ENCODE measurements at regions not wholly inside any gene's neighbourhood (a gene's known extent, or its start where the extent isn't known, plus 50 kb on each side); places are given as distances from the start of the nearest gene placed in this dataset.

GRCh38 chr15:70357453-70357852 is 259.7 kb upstream of the TLE3 start:
- no peak for DNase-seq (ENCODE audit: low read depth in 4 of 4, low spot score in 3 of 4)

GRCh38 chr15:70356919-70357318 is 259.2 kb upstream of the TLE3 start:
- DNase-seq (ENCODE audit: low read depth in 4 of 4, low spot score in 3 of 4), result no peak

GRCh38 chr15:70356062-70356860 is 258.5 kb upstream of the TLE3 start:
- no peak for DNase-seq (ENCODE audit: low read depth in 4 of 4, low spot score in 3 of 4)

GRCh38 chr15:70355275-70355795 is 257.6 kb upstream of the TLE3 start:
- DNase-seq (ENCODE audit: low read depth in 4 of 4, low spot score in 3 of 4), result no peak

- no peak for DNase-seq (ENCODE audit: low read depth in 4 of 4, low spot score in 3 of 4)
Observed at GRCh38 chr15:70354346-70354905, 256.7 kb upstream of the TLE3 start.

GRCh38 chr15:70353606-70354345 is 256.1 kb upstream of the TLE3 start:
- DNase-seq (ENCODE audit: low read depth in 4 of 4, low spot score in 3 of 4), result no peak

- no peak for DNase-seq (ENCODE audit: low read depth in 4 of 4, low spot score in 3 of 4)
Observed at GRCh38 chr15:70351941-70352774, 254.4 kb upstream of the TLE3 start.

- no peak for DNase-seq (ENCODE audit: low read depth in 4 of 4, low spot score in 3 of 4)
Observed at GRCh38 chr15:70351391-70351790, 253.7 kb upstream of the TLE3 start.

- DNase-seq (ENCODE audit: low read depth in 4 of 4, low spot score in 3 of 4), result no peak
Observed at GRCh38 chr15:70348581-70349344, 251.0 kb upstream of the TLE3 start.

GRCh38 chr15:70348226-70348543 is 250.5 kb upstream of the TLE3 start:
- DNase-seq (ENCODE audit: low read depth in 4 of 4, low spot score in 3 of 4), result no peak

GRCh38 chr15:70347321-70348225 is 249.9 kb upstream of the TLE3 start:
- DNase-seq (ENCODE audit: low read depth in 4 of 4, low spot score in 3 of 4), result no peak

GRCh38 chr15:70345251-70346019 is 247.7 kb upstream of the TLE3 start:
- DNase-seq (ENCODE audit: low read depth in 4 of 4, low spot score in 3 of 4), result no peak

GRCh38 chr15:70344666-70345065 is 246.9 kb upstream of the TLE3 start:
- DNase-seq (ENCODE audit: low read depth in 4 of 4, low spot score in 3 of 4), result no peak

GRCh38 chr15:70343961-70344621 is 246.4 kb upstream of the TLE3 start:
- no peak for DNase-seq (ENCODE audit: low read depth in 4 of 4, low spot score in 3 of 4)

- DNase-seq (ENCODE audit: low read depth in 4 of 4, low spot score in 3 of 4), result no peak
Observed at GRCh38 chr15:70342554-70343548, 245.1 kb upstream of the TLE3 start.

- no peak for DNase-seq (ENCODE audit: low read depth in 4 of 4, low spot score in 3 of 4)
Observed at GRCh38 chr15:70342141-70342540, 244.4 kb upstream of the TLE3 start.

GRCh38 chr15:70341566-70341965 is 243.8 kb upstream of the TLE3 start:
- no peak for DNase-seq (ENCODE audit: low read depth in 4 of 4, low spot score in 3 of 4)

Measured in right renal pelvis (tissue), 4 donors.